IMR-90 (cell line): ENCODE measurements at regions not wholly inside any gene's neighbourhood (a gene's known extent, or its start where the extent isn't known, plus 50 kb on each side); places are given as distances from the start of the nearest gene placed in this dataset.

Source experiments
- CEBPB ChIP-seq: IDR thresholded peaks from 2 replicates; pipeline ENCODE4 v1.6.1; 2012; ENCODE audit warnings: low read depth, low read length, improper control_type of control experiment
- CTCF ChIP-seq: conservative IDR thresholded peaks from 2 replicates; pipeline ENCODE4 v1.5.1; 2012; ENCODE audit warnings: mild to moderate bottlenecking, low read depth, low read length, improper control_type of control experiment
- POLR2A ChIP-seq: IDR thresholded peaks from 2 replicates; pipeline ENCODE4 v1.6.1; 2012; ENCODE audit warnings: mild to moderate bottlenecking, low read depth, low read length
- SMC3 ChIP-seq: fragments of 150-350 bp; IDR thresholded peaks from 2 replicates; pipeline ENCODE4 v1.6.1; 2016; ENCODE audit warnings: low read depth, mild to moderate bottlenecking, antibody characterized with exemption, low read length, moderate library complexity

GRCh38 chr5:56683733-56684132 is 131.6 kb upstream of the MAP3K1 start:
- no peak for TF ChIP-seq POLR2A
- TF ChIP-seq SMC3: no peak
- no peak for TF ChIP-seq CTCF
- no peak for TF ChIP-seq CEBPB
